ENCODE measurements at regions not wholly inside any gene's neighbourhood (a gene's known extent, or its start where the extent isn't known, plus 50 kb on each side); places are given as distances from the start of the nearest gene placed in this dataset.

- Mint-ChIP-seq H3K4me3 (no peak overlapping the region), H3K27me3 (ENCODE audit: low read depth in 3 of 3) (peaks cover 3 to 4% (median 3%) of the 10 kb centered on the region in 3 donors), H3K4me1 (no peaks in the 10 kb centered on the region), H3K36me3 (no peaks in the 10 kb centered on the region), H3K27ac (no peak overlapping the region), H3K9me3 (peaks cover 0 to 6% (median 2%) of the 10 kb centered on the region in 7 donors)
- no peaks in the 10 kb centered on the region for H4K20me1 ChIP-seq (ENCODE audit: insufficient read depth, low read length)
- H3K27me3 ChIP-seq (ENCODE audit: control insufficient read depth in 2 of 2, insufficient read depth in 2 of 2, low read length in 2 of 2) = no peaks in the 10 kb centered on the region
- no peaks in the 10 kb centered on the region for H3K79me2 ChIP-seq (ENCODE audit: insufficient read depth, low read length)
- H3K4me3 ChIP-seq (replicated peaks in 1 of 3; ENCODE audit: low read depth in 2 of 3, low read length in 3 of 3) = no peak overlapping the region
- TF ChIP-seq CTCF (IDR thresholded peaks at IDR 0.05) = no peak
- DNase-seq = no peak
- intact Hi-C loops (cut with micrococcal nuclease) = no loop called here
- H3K9ac ChIP-seq (ENCODE audit: insufficient read depth, low read length, poor library complexity, severe bottlenecking) = no peak overlapping the region
- no peak overlapping the region for H3K27ac ChIP-seq (ENCODE audit: low read depth in 1 of 2, low read length in 2 of 2)
- no CpG with 5 or more reads among the region's 3 CpGs for WGBS (ENCODE audit: insufficient coverage)
- H3K4me1 ChIP-seq (ENCODE audit: control insufficient read depth in 1 of 2, insufficient read depth in 2 of 2, low read length in 2 of 2) = no peaks in the 10 kb centered on the region
- no peak overlapping the region for H2AFZ ChIP-seq (ENCODE audit: insufficient read depth, low read depth, low read length, poor library complexity, severe bottlenecking)
- H3K9me3 ChIP-seq (replicated peaks in 1 of 2; ENCODE audit: control insufficient read depth in 1 of 2, insufficient read depth in 1 of 2, low read length in 2 of 2) = no peaks in the 10 kb centered on the region
- H3K4me2 ChIP-seq (replicated peaks; ENCODE audit: extremely low read depth, low read length, poor library complexity, severe bottlenecking) = no peak overlapping the region
- H3K36me3 ChIP-seq (replicated peaks in 1 of 2; ENCODE audit: control insufficient read depth in 1 of 2, insufficient read depth in 2 of 2, low read length in 2 of 2) = no peaks in the 10 kb centered on the region
Observed at GRCh38 chr4:54976031-54976430, 149.4 kb downstream of the KDR start.

GRCh38 chr4:54973784-54974183, 151.6 kb downstream of the KDR start:
- intact Hi-C loops (cut with micrococcal nuclease) = no loop called here
- Histone ChIP-seq H2AFZ (ENCODE audit: insufficient read depth, low read depth, low read length, poor library complexity, severe bottlenecking) (no peak overlapping the region), H3K9me3 (replicated peaks in 1 of 2; ENCODE audit: control insufficient read depth in 1 of 2, insufficient read depth in 1 of 2, low read length in 2 of 2) (no peaks in the 10 kb centered on the region), H3K4me2 (replicated peaks; ENCODE audit: extremely low read depth, low read length, poor library complexity, severe bottlenecking) (no peak overlapping the region), H3K79me2 (ENCODE audit: insufficient read depth, low read length) (no peaks in the 10 kb centered on the region), H3K27ac (ENCODE audit: low read depth in 1 of 2, low read length in 2 of 2) (no peak overlapping the region), H3K9ac (ENCODE audit: insufficient read depth, low read length, poor library complexity, severe bottlenecking) (no peak overlapping the region), H4K20me1 (ENCODE audit: insufficient read depth, low read length) (no peaks in the 10 kb centered on the region), H3K27me3 (ENCODE audit: control insufficient read depth in 2 of 2, insufficient read depth in 2 of 2, low read length in 2 of 2) (no peaks in the 10 kb centered on the region), H3K36me3 (replicated peaks in 1 of 2; ENCODE audit: control insufficient read depth in 1 of 2, insufficient read depth in 2 of 2, low read length in 2 of 2) (no peaks in the 10 kb centered on the region), H3K4me3 (replicated peaks in 1 of 3; ENCODE audit: low read depth in 2 of 3, low read length in 3 of 3) (no peak overlapping the region), H3K4me1 (ENCODE audit: control insufficient read depth in 1 of 2, insufficient read depth in 2 of 2, low read length in 2 of 2) (no peaks in the 10 kb centered on the region)
- Mint-ChIP-seq H3K4me1 (no peaks in the 10 kb centered on the region), H3K27ac (no peak overlapping the region), H3K27me3 (ENCODE audit: low read depth in 3 of 3) (peaks cover 1 to 4% (median 3%) of the 10 kb centered on the region in 3 donors), H3K36me3 (no peaks in the 10 kb centered on the region), H3K4me3 (no peak overlapping the region), H3K9me3 (peaks cover 0 to 3% (median 0%) of the 10 kb centered on the region in 7 donors)
- DNase-seq = no peak
- WGBS (ENCODE audit: insufficient coverage) = no CpG with 5 or more reads among the region's 1 CpG
- TF ChIP-seq CTCF (IDR thresholded peaks at IDR 0.05) = no peak

All from CD14-positive monocyte (primary cell).